ENCODE measurements at regions not wholly inside any gene's neighbourhood (a gene's known extent, or its start where the extent isn't known, plus 50 kb on each side); places are given as distances from the start of the nearest gene placed in this dataset.
"Not testable (repeated sequence)": the region's sequence is repeated elsewhere in the genome, so short reads cannot be mapped to it uniquely, and the experiment has no call there.

GRCh38 chr2:88871336-88871735, 179.9 kb downstream of the RPIA start:
- Mint-ChIP-seq H3K9me3 (no peaks in the 10 kb centered on the region), H3K27me3 (peaks cover 12 to 32% of the 10 kb centered on the region in 2 donors), H3K27ac (no peak overlapping the region), H3K36me3 (no peaks in the 10 kb centered on the region), H3K4me3 (no peak overlapping the region), H3K4me1 (peaks cover 0 to 3% (median 0%) of the 10 kb centered on the region in 3 donors)
- H3K9me3 ChIP-seq (ENCODE audit: low read length), result no peaks in the 10 kb centered on the region
- H3K36me3 ChIP-seq (ENCODE audit: insufficient read depth, low read length), result no peaks in the 10 kb centered on the region
- ChIA-PET CTCF (no interaction called here), POLR2A (no interaction called here)
- H3K27ac ChIP-seq (ENCODE audit: low read depth, low read length), result no peak overlapping the region
- H3K27me3 ChIP-seq (ENCODE audit: insufficient read depth, low read length, poor library complexity, severe bottlenecking), result no peaks in the 10 kb centered on the region
- H3K4me1 ChIP-seq (ENCODE audit: insufficient read depth, low read length), result no peaks in the 10 kb centered on the region
- no peak overlapping the region for H3K4me3 ChIP-seq (ENCODE audit: low read length)
- no peak for DNase-seq

GRCh38 chr2:88873620-88874019, 182.1 kb downstream of the RPIA start:
- H3K36me3 Mint-ChIP-seq, result no peaks in the 10 kb centered on the region
- H3K27ac Mint-ChIP-seq, result no peak overlapping the region
- peaks cover 6 to 27% of the 10 kb centered on the region in 2 donors for H3K27me3 Mint-ChIP-seq
- Histone ChIP-seq H3K36me3 (ENCODE audit: insufficient read depth, low read length) (no peaks in the 10 kb centered on the region), H3K9me3 (ENCODE audit: low read length) (no peaks in the 10 kb centered on the region), H3K4me1 (ENCODE audit: insufficient read depth, low read length) (no peaks in the 10 kb centered on the region), H3K27me3 (ENCODE audit: insufficient read depth, low read length, poor library complexity, severe bottlenecking) (no peaks in the 10 kb centered on the region), H3K27ac (ENCODE audit: low read depth, low read length) (no peak overlapping the region), H3K4me3 (ENCODE audit: low read length) (peak overlapping the region; percentile 18)
- ChIA-PET CTCF (no interaction called here), POLR2A (no interaction called here)
- no peak overlapping the region for H3K4me3 Mint-ChIP-seq
- no peaks in the 10 kb centered on the region for H3K4me1 Mint-ChIP-seq
- no peak for DNase-seq
- no peaks in the 10 kb centered on the region for H3K9me3 Mint-ChIP-seq

- Histone ChIP-seq H3K36me3 (ENCODE audit: insufficient read depth, low read length) (no peaks in the 10 kb centered on the region), H3K9me3 (ENCODE audit: low read length) (no peaks in the 10 kb centered on the region), H3K4me3 (ENCODE audit: low read length) (peak overlapping the region; percentile 18), H3K4me1 (ENCODE audit: insufficient read depth, low read length) (no peaks in the 10 kb centered on the region), H3K27ac (ENCODE audit: low read depth, low read length) (no peak overlapping the region), H3K27me3 (ENCODE audit: insufficient read depth, low read length, poor library complexity, severe bottlenecking) (no peaks in the 10 kb centered on the region)
- peak in 3 of 5 donors; percentile 13 to 44 (median 13) for DNase-seq
- Mint-ChIP-seq H3K4me3 (no peak overlapping the region), H3K27me3 (peaks cover 6 to 27% of the 10 kb centered on the region in 2 donors), H3K36me3 (no peaks in the 10 kb centered on the region), H3K9me3 (no peaks in the 10 kb centered on the region), H3K27ac (no peak overlapping the region), H3K4me1 (no peaks in the 10 kb centered on the region)
- CTCF ChIA-PET, result no interaction called here
- POLR2A ChIA-PET, result no interaction called here
Observed at GRCh38 chr2:88874063-88874657, 182.7 kb downstream of the RPIA start.

GRCh38 chr2:88875736-88876135, 184.3 kb downstream of the RPIA start:
- Histone ChIP-seq H3K9me3 (ENCODE audit: low read length) (no peaks in the 10 kb centered on the region), H3K4me3 (ENCODE audit: low read length) (no peak overlapping the region), H3K36me3 (ENCODE audit: insufficient read depth, low read length) (no peaks in the 10 kb centered on the region), H3K27ac (ENCODE audit: low read depth, low read length) (no peak overlapping the region), H3K4me1 (ENCODE audit: insufficient read depth, low read length) (no peaks in the 10 kb centered on the region), H3K27me3 (ENCODE audit: insufficient read depth, low read length, poor library complexity, severe bottlenecking) (no peaks in the 10 kb centered on the region)
- H3K4me3 Mint-ChIP-seq, result no peak overlapping the region
- DNase-seq, result no peak
- CTCF ChIA-PET, result no interaction called here
- no peaks in the 10 kb centered on the region for H3K9me3 Mint-ChIP-seq
- H3K27me3 Mint-ChIP-seq, result peaks cover 11 to 26% of the 10 kb centered on the region in 2 donors
- POLR2A ChIA-PET, result no interaction called here
- no peaks in the 10 kb centered on the region for H3K36me3 Mint-ChIP-seq
- H3K27ac Mint-ChIP-seq, result no peak overlapping the region
- H3K4me1 Mint-ChIP-seq, result no peaks in the 10 kb centered on the region

GRCh38 chr2:88880441-88880953, 189.0 kb downstream of the RPIA start:
- Histone ChIP-seq H3K4me1 (ENCODE audit: insufficient read depth, low read length) (no peaks in the 10 kb centered on the region), H3K4me3 (ENCODE audit: low read length) (no peak overlapping the region), H3K27ac (ENCODE audit: low read depth, low read length) (no peak overlapping the region), H3K27me3 (ENCODE audit: insufficient read depth, low read length, poor library complexity, severe bottlenecking) (no peaks in the 10 kb centered on the region), H3K36me3 (ENCODE audit: insufficient read depth, low read length) (no peaks in the 10 kb centered on the region), H3K9me3 (ENCODE audit: low read length) (no peaks in the 10 kb centered on the region)
- H3K27ac Mint-ChIP-seq, result no peak overlapping the region
- H3K27me3 Mint-ChIP-seq, result peaks cover 10 to 18% of the 10 kb centered on the region in 2 donors
- H3K36me3 Mint-ChIP-seq, result no peaks in the 10 kb centered on the region
- POLR2A ChIA-PET, result no interaction called here
- peak in 3 of 5 donors; percentile 4 to 40 (median 32) for DNase-seq
- CTCF ChIA-PET, result interaction anchor here (0.7 to 1.3 kb wide), 9 partner anchors 9 to 38 kb away, joined by 3 to 5 read pairs (median 3); no protein-coding TSS in a partner anchor
- no peak overlapping the region for H3K4me3 Mint-ChIP-seq
- no peaks in the 10 kb centered on the region for H3K9me3 Mint-ChIP-seq
- H3K4me1 Mint-ChIP-seq, result no peaks in the 10 kb centered on the region

GRCh38 chr2:88885275-88885674, 193.8 kb downstream of the RPIA start:
- H3K36me3 Mint-ChIP-seq, result no peaks in the 10 kb centered on the region
- no peak for DNase-seq
- H3K4me1 ChIP-seq (ENCODE audit: insufficient read depth, low read length), result no peaks in the 10 kb centered on the region
- H3K4me3 Mint-ChIP-seq, result no peak overlapping the region
- H3K4me1 Mint-ChIP-seq, result no peaks in the 10 kb centered on the region
- H3K27me3 ChIP-seq (ENCODE audit: insufficient read depth, low read length, poor library complexity, severe bottlenecking), result no peaks in the 10 kb centered on the region
- no peaks in the 10 kb centered on the region for H3K36me3 ChIP-seq (ENCODE audit: insufficient read depth, low read length)
- POLR2A ChIA-PET, result no interaction called here
- no peak overlapping the region for H3K4me3 ChIP-seq (ENCODE audit: low read length)
- CTCF ChIA-PET, result no interaction called here
- no peaks in the 10 kb centered on the region for H3K9me3 ChIP-seq (ENCODE audit: low read length)
- no peak overlapping the region for H3K27ac ChIP-seq (ENCODE audit: low read depth, low read length)
- H3K27ac Mint-ChIP-seq, result no peak overlapping the region
- peaks cover 11 to 30% of the 10 kb centered on the region in 2 donors for H3K27me3 Mint-ChIP-seq
- peaks cover 0 to 3% (median 0%) of the 10 kb centered on the region in 5 donors for H3K9me3 Mint-ChIP-seq

- H3K27me3 Mint-ChIP-seq, result peaks cover 8 to 32% of the 10 kb centered on the region in 2 donors
- no peak overlapping the region for H3K4me3 Mint-ChIP-seq
- H3K4me1 ChIP-seq (ENCODE audit: insufficient read depth, low read length), result no peaks in the 10 kb centered on the region
- no peaks in the 10 kb centered on the region for H3K36me3 ChIP-seq (ENCODE audit: insufficient read depth, low read length)
- no peaks in the 10 kb centered on the region for H3K4me1 Mint-ChIP-seq
- H3K36me3 Mint-ChIP-seq, result no peaks in the 10 kb centered on the region
- H3K27ac Mint-ChIP-seq, result no peak overlapping the region
- no peak overlapping the region for H3K4me3 ChIP-seq (ENCODE audit: low read length)
- no peak overlapping the region for H3K27ac ChIP-seq (ENCODE audit: low read depth, low read length)
- CTCF ChIA-PET, result no interaction called here
- POLR2A ChIA-PET, result no interaction called here
- H3K9me3 Mint-ChIP-seq, result peaks cover 0 to 3% (median 0%) of the 10 kb centered on the region in 5 donors
- no peaks in the 10 kb centered on the region for H3K9me3 ChIP-seq (ENCODE audit: low read length)
- no peaks in the 10 kb centered on the region for H3K27me3 ChIP-seq (ENCODE audit: insufficient read depth, low read length, poor library complexity, severe bottlenecking)
- no peak for DNase-seq
Observed at GRCh38 chr2:88885679-88886416, 194.4 kb downstream of the RPIA start.

GRCh38 chr2:88887466-88887865, 196.0 kb downstream of the RPIA start:
- POLR2A ChIA-PET; H3K4me3 ChIP-seq (ENCODE audit: low read length); DNase-seq; H3K4me1 Mint-ChIP-seq; H3K27me3 ChIP-seq (ENCODE audit: insufficient read depth, low read length, poor library complexity, severe bottlenecking); H3K9me3 Mint-ChIP-seq; H3K27ac ChIP-seq (ENCODE audit: low read depth, low read length); H3K4me1 ChIP-seq (ENCODE audit: insufficient read depth, low read length); H3K36me3 ChIP-seq (ENCODE audit: insufficient read depth, low read length); H3K27ac Mint-ChIP-seq; H3K9me3 ChIP-seq (ENCODE audit: low read length); H3K4me3 Mint-ChIP-seq; CTCF ChIA-PET; H3K36me3 Mint-ChIP-seq: not testable (repeated sequence)
- peaks cover 7 to 29% of the 10 kb centered on the region in 2 donors for H3K27me3 Mint-ChIP-seq
